Panc1 (cell line): ENCODE measurements at regions not wholly inside any gene's neighbourhood (a gene's known extent, or its start where the extent isn't known, plus 50 kb on each side); places are given as distances from the start of the nearest gene placed in this dataset.

Experiments
- ATAC-seq: fragments of 200-7000 bp; cut with Tn5 transposase; 2 replicates; pipeline ENCODE4 v1.9.1; 2020; ENCODE audit warnings: mild to moderate bottlenecking, moderate library complexity
- BruUV-seq: library from RNA; stranded (reverse); fragments of 400-500 nt; replicated peaks from 2 replicates; lab custom pipeline; 2021; lab: Mats Ljungman, UMichigan
- CTCF ChIA-PET: fragments of 300-600 bp; sonication (Branson Sonifier 250); formaldehyde crosslinking; loops from one replicate; lab custom pipeline; 2022; ENCODE audit warnings: antibody characterized with exemption; lab: Charles Lee
- POLR2A ChIA-PET: fragments of 300-600 bp; sonication (Branson Sonifier 250); formaldehyde crosslinking; loops from one replicate; lab custom pipeline; 2022; ENCODE audit warnings: antibody characterized with exemption; lab: Charles Lee
- DNase-seq: peaks from one replicate; pipeline ENCODE4 v3.0.0-alpha.2; 2010; ENCODE audit warnings: low read depth, low spot score
- H3K27ac ChIP-seq: 2 replicates; pipeline ENCODE4 v1.5.1; 2011; ENCODE audit warnings: mild to moderate bottlenecking, low read length, inconsistent platforms
- H3K27me3 ChIP-seq: fragments of 200-500 bp; sonication (Bioruptor generic); 2 replicates; pipeline ENCODE4 v1.6.0; 2014; ENCODE audit warnings: low read length, inconsistent platforms; ENCODE audit not compliant: control insufficient read depth, insufficient read depth
- H3K36me3 ChIP-seq: fragments of 200-500 bp; sonication (Bioruptor generic); 2 replicates; pipeline ENCODE4 v1.5.1; 2014; ENCODE audit warnings: inconsistent platforms, mild to moderate bottlenecking, low read length, moderate library complexity; ENCODE audit not compliant: control insufficient read depth, insufficient read depth
- H3K4me1 ChIP-seq: 2 replicates; pipeline ENCODE4 v1.5.1; 2011; ENCODE audit warnings: inconsistent platforms, mild to moderate bottlenecking, low read length, moderate library complexity; ENCODE audit not compliant: control insufficient read depth, insufficient read depth
- H3K4me3 ChIP-seq, 2 experiments: 2 replicates each; pipeline ENCODE4 v1.5.1; 2011 to 2012; ENCODE audit warnings: low read depth in 2 of 2, low read length in 2 of 2, mild to moderate bottlenecking in 2 of 2, inconsistent platforms in 1 of 2, moderate library complexity in 1 of 2
- H3K9me3 ChIP-seq: fragments of 200-500 bp; sonication (Bioruptor generic); 2 replicates; pipeline ENCODE4 v1.5.1; 2014; ENCODE audit warnings: low read depth, mild to moderate bottlenecking, inconsistent platforms, low read length, moderate library complexity; ENCODE audit not compliant: control insufficient read depth, insufficient read depth
- CTCF ChIP-seq: fragments of 450-650 bp; IDR thresholded peaks from 2 replicates; pipeline ENCODE4 v1.5.1; 2017; ENCODE audit warnings: mild to moderate bottlenecking
- POLR2AphosphoS5 ChIP-seq: IDR thresholded peaks from 2 replicates; pipeline ENCODE4 v1.6.1; 2012; ENCODE audit warnings: mild to moderate bottlenecking, low read depth, low read length, moderate library complexity
- REST ChIP-seq, 2 experiments: IDR thresholded peaks; 2 replicates each; pipeline ENCODE4 v1.6.1; 2011 to 2012; ENCODE audit warnings: low read depth in 2 of 2, control low read depth in 1 of 2, low read length in 1 of 2, mild to moderate bottlenecking in 1 of 2, moderate library complexity in 1 of 2; ENCODE audit not compliant: insufficient read depth in 1 of 2
- SIN3A ChIP-seq: IDR thresholded peaks from 2 replicates; pipeline ENCODE4 v1.6.1; 2012; ENCODE audit warnings: low read depth, mild to moderate bottlenecking, low read length, moderate library complexity, borderline replicate concordance; ENCODE audit not compliant: insufficient read depth
- TCF7L2 ChIP-seq: IDR thresholded peaks from 2 replicates; pipeline ENCODE4 v1.6.1; 2011; ENCODE audit warnings: mild to moderate bottlenecking, low read depth, low read length, inconsistent platforms
- in situ Hi-C: cut with HindIII; loops from 2 replicates; pipeline ENCODE4 v1.10.0; 2016; ENCODE audit warnings: low sequenced_read_pairs, low pct_unique_long_range_greater_than_20kb
- intact Hi-C: fragments of 100-400 bp; cut with micrococcal nuclease; formaldehyde crosslinking; loops from one replicate; pipeline ENCODE4 v1.10.0; 2022; ENCODE audit not compliant: unreplicated experiment

DNA sequence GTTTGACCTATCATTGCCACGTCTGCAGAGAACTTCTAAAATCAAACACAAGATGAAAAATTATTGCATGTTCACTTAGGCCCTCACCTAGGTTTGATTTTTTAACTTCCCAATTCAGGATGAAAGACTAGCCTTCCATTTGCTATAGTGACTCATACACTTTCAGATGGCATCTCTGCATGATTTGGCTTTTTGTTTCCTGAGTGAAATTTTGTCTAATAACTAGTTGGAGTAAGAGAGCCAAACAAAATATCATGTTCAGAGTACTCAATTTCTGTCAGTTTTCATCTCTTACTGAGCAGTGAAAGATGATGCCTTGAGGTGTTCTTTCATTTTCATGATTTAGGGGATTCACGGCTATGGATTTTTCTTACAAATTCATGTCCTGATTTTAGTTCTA lies 122.9 kb downstream of the NSUN3 start:
- Histone ChIP-seq H3K27ac (no peak overlapping the region), H3K27me3 (0 out of 2 replicates have a peak, but pooled peaks cover 3% of the 10 kb centered on the region), H3K4me1 (no peaks in the 10 kb centered on the region), H3K9me3 (no peaks in the 10 kb centered on the region), H3K4me3 (no peak overlapping the region), H3K36me3 (no peaks in the 10 kb centered on the region)
- POLR2A ChIA-PET: no interaction called here
- BruUV-seq: no TSS peak
- intact Hi-C loops: no loop called here
- CTCF ChIA-PET: no interaction called here
- in situ Hi-C loops: no loop called here
- TF ChIP-seq CTCF: no peak
- TF ChIP-seq TCF7L2: no peak
- TF ChIP-seq REST (IDR thresholded peaks at IDR 0.05; ENCODE audit: insufficient read depth in 1 of 2, low read depth in 2 of 2, low read length in 1 of 2): no peak
- no peak for TF ChIP-seq SIN3A
- no peak for TF ChIP-seq POLR2AphosphoS5
- no peak for DNase-seq
- ATAC-seq: no peak

DNA sequence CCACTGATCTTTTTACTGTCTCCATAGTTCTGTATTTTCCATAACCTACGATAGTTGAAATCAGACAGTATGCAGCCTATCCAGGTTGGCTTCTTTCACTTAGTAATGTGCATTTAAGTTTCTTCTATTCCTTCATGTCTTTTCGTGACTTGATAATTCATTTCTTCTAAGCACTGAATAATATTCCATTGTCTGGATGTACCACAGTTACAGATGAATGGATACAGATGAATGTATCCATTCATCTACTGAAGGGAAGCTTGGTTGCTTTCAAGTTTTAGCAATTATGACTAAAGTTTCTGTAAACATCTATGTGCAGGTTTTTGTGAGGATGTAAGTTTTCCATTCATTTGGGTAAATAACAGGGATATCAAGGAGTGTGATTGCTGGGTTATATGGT lies 124.8 kb downstream of the NSUN3 start:
- Histone ChIP-seq H3K4me3 (no peak overlapping the region), H3K27me3 (0 out of 2 replicates have a peak, but pooled peaks cover 3% of the 10 kb centered on the region), H3K36me3 (no peaks in the 10 kb centered on the region), H3K9me3 (no peaks in the 10 kb centered on the region), H3K4me1 (no peaks in the 10 kb centered on the region), H3K27ac (no peak overlapping the region)
- intact Hi-C loops: no loop called here
- TF ChIP-seq POLR2AphosphoS5 (no peak), CTCF (no peak), TCF7L2 (no peak), REST (IDR thresholded peaks at IDR 0.05; ENCODE audit: insufficient read depth in 1 of 2, low read depth in 2 of 2, low read length in 1 of 2) (no peak), SIN3A (no peak)
- BruUV-seq: no TSS peak
- CTCF ChIA-PET: no interaction called here
- POLR2A ChIA-PET: no interaction called here
- ATAC-seq (no peak), DNase-seq (no peak)
- in situ Hi-C loops: no loop called here
